Stimulated activated naive CD4-positive, alpha-beta T cell (primary cell): ENCODE measurements at regions not wholly inside any gene's neighbourhood (a gene's known extent, or its start where the extent isn't known, plus 50 kb on each side); places are given as distances from the start of the nearest gene placed in this dataset.

Experiments used
- DNase-seq, 6 experiments: peaks; one replicate each; lab custom pipeline; 2025; lab: John Stamatoyannopoulos, UW

DNA sequence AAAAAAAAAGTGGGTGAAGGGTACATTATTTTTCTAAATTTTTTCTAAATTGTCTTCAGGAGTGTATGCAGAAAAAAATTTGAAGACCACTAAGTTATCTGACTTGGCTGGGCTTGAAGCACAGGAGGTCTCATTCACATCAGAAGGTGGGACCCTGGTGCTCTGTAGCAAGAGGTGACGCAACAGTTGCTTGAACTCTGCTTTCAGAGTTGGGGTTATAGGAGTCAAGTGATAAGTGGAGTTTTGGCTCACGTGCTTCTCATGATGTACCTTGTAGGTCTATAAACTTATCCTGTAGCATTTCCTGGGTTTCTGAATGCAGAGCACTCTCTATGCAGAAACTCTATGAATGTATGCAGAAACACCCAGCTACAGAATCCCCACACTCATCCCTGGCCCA lies 58.5 kb upstream of the FOXC1 start:
- DNase-seq, result no peak

DNA sequence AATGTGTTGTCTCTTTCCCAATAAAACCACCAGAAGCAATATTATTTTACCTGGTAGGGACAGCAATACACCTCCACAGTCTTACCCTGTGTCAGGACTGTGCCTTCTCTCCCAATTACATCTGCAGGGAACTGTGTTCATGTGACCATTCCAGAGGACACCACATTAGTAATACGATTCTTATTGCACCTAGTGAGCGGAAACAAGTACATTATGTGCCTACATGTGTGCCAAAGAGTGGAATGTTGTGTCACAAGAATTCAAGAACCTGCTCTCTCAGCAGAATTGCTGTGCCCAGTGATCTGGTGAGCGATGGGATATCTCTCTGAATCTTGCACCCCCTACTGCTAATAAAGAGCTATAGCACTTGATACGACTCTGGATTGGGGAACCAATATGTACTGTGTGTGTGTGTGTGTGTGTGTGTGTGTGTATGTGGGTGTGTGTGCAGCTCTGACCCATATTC lies 57.4 kb upstream of the FOXC1 start:
- DNase-seq, result peak in 1 of 6 experiments; percentile 1

DNA sequence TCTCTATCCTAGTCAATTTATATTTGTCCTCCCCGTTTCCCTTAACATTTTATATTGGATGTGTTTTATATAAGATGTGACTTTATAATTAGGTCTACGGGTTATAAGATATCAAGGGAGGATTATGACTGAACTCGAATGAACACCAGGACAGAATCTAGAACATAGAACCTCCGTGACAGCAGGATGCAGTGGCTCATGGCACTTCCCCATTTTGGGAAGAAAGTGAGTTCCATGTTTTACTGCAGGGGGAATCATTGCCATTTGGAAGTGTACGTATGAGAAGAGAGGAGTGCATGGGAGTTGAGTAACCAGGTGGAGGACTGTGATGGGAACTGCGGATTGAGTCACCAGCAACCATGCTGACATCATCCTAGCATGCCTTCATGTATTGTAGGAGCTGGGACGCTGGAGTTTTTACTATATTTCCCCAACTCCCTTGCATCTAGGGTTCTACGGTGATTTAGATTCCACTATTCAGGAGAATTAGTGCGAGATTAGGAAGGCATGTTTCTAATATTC lies 56.1 kb upstream of the FOXC1 start:
- DNase-seq, result no peak

DNA sequence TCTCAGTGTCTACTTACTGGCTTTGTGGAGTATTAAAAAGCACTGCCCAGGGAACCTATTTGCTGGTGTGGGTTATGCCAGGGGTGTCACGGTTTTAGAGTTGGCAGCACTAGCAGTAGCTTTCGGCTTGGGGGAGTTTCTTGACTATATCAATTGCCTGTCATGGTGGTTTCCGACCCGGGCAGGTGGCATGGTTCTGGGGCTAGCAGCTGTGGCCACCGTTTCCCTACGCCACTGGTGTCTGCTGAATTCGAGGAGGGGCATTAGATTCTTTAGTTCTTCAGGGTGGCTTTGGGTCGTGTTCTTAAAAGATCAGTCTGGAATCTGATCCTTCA lies 55.6 kb upstream of the FOXC1 start:
- no peak for DNase-seq

DNA sequence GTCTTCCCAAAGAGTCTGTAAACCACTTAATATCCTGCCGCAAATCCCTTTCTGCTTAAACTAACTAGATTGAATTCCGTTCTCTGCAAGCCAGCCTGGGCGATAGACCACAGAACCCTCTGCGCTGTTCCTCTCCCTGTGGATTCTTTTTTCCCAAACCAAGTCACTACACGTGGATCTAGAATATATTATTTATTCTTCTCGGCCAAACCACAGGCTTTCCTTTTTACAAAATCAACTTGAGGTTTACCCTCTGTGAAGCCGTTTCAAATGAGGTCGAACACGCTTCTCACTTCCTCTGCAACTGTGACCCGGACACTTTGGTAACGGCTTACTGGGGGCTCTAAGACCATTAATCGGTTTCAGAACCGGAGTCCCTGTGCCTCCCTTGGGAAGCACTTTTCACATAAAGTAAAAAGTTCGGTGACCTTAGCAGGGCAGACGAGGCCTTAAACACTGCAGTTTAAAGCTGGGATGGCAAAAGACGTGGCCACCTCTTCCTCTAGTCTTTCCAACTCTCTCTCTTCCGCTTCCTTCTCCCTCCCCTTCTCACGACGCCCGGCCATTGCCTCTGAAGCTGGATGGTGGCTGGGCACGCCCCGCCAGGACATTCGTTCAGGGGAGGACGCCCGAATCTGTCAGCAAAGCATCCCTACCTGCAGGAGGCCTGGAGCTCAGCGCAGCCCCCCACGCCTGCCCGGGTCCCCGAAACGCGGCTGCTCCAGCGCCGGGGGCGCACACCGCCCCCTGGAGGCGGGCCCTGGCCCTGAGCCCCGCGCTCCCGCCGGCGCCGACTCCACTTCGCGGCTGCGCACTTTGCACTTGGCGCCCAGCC lies 55.0 kb upstream of the FOXC1 start:
- peak; percentile 39 to 81 (median 58) for DNase-seq

DNA sequence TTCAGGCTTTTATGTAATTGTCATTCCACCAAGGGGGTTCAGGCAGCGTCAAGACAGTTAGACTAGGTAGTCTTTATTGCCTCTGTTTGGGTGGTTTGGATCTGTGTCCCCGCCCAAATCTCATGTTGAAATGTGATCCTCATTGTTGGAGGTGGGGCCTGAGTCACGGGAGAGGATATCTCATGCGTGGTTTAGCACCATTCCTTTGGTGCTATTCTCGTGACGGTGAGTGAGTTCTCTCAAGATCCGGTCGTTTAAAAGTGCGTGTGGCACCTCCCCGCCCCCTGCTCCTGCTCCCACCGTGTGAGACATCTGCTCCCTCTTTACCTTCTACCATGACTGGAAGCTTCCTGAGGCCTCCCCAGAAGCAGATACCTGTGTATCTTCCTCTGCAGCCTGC lies 51.3 kb upstream of the FOXC1 start:
- DNase-seq, result no peak
